WTC11 (cell line): ENCODE measurements at regions not wholly inside any gene's neighbourhood (a gene's known extent, or its start where the extent isn't known, plus 50 kb on each side); places are given as distances from the start of the nearest gene placed in this dataset.

Experiments
- ATAC-seq: fragments of 200-7000 bp; cut with Tn5 transposase; 2 replicates; pipeline ENCODE4 v1.10.0; 2021; ENCODE audit warnings: mild to moderate bottlenecking, moderate library complexity
- CTCF ChIA-PET: fragments of 300-600 bp; sonication (Branson Sonifier 250); formaldehyde crosslinking; loops from one replicate; lab custom pipeline; 2021; ENCODE audit warnings: antibody characterized with exemption; lab: Charles Lee
- POLR2A ChIA-PET: fragments of 350-600 bp; sonication (Branson Sonifier 250); formaldehyde crosslinking; loops from one replicate; lab custom pipeline; 2021; ENCODE audit warnings: antibody characterized with exemption; lab: Charles Lee
- DNase-seq: peaks from one replicate; pipeline ENCODE4 v3.0.0; 2021; ENCODE audit warnings: low spot score
- H3K27ac Mint-ChIP-seq: 2 replicates; pipeline ENCODE4 v1.8.0; 2021; ENCODE audit warnings: mixed read lengths
- H3K27me3 Mint-ChIP-seq: 2 replicates; pipeline ENCODE4 v1.8.0; 2021; ENCODE audit warnings: low read depth, mild to moderate bottlenecking, moderate library complexity, mixed read lengths
- H3K36me3 Mint-ChIP-seq: 2 replicates; pipeline ENCODE4 v1.8.0; 2021; ENCODE audit warnings: mixed read lengths
- H3K4me1 Mint-ChIP-seq: 2 replicates; pipeline ENCODE4 v1.8.0; 2022; ENCODE audit warnings: mixed read lengths
- H3K4me3 Mint-ChIP-seq: 2 replicates; pipeline ENCODE4 v1.8.0; 2021; ENCODE audit warnings: mild to moderate bottlenecking, moderate library complexity, mixed read lengths
- H3K9me3 Mint-ChIP-seq: 2 replicates; pipeline ENCODE4 v1.8.0; 2021; ENCODE audit warnings: mixed read lengths
- ARID4B ChIP-seq: sonication (generic); formaldehyde crosslinking; IDR thresholded peaks from 2 replicates; pipeline ENCODE4 v1.8.0; 2023; ENCODE audit warnings: missing genetic modification reagents, mild to moderate bottlenecking, borderline replicate concordance
- CREB1 ChIP-seq: sonication (generic); formaldehyde crosslinking; IDR thresholded peaks from 2 replicates; pipeline ENCODE4 v1.8.0; 2023; ENCODE audit warnings: mild to moderate bottlenecking, missing genetic modification reagents
- ELF4 ChIP-seq: sonication (generic); formaldehyde crosslinking; IDR thresholded peaks from 2 replicates; pipeline ENCODE4 v1.8.1; 2022; ENCODE audit warnings: low read depth, mild to moderate bottlenecking, moderate library complexity, missing genetic modification reagents
- ETV6 ChIP-seq: sonication (generic); formaldehyde crosslinking; IDR thresholded peaks from 2 replicates; pipeline ENCODE4 v1.8.1; 2022; ENCODE audit warnings: mild to moderate bottlenecking, missing genetic modification reagents
- FOXJ3 ChIP-seq: sonication (generic); formaldehyde crosslinking; IDR thresholded peaks from 2 replicates; pipeline ENCODE4 v1.9.0; 2021; ENCODE audit warnings: missing genetic modification reagents, mild to moderate bottlenecking, borderline replicate concordance
- GRHL2 ChIP-seq: fragments of 250-450 bp; sonication (Bioruptor Pico); IDR thresholded peaks from 2 replicates; pipeline ENCODE4 v1.8.0; 2022; ENCODE audit warnings: mild to moderate bottlenecking, moderate library complexity; ENCODE audit not compliant: insufficient replicate concordance, severe bottlenecking
- IRF2 ChIP-seq: sonication (generic); formaldehyde crosslinking; IDR thresholded peaks from 2 replicates; pipeline ENCODE4 v1.8.0; 2022; ENCODE audit warnings: low read depth, missing genetic modification reagents, borderline replicate concordance
- MLX ChIP-seq: sonication (generic); formaldehyde crosslinking; IDR thresholded peaks from 2 replicates; pipeline ENCODE4 v1.8.1; 2023; ENCODE audit warnings: mild to moderate bottlenecking, missing genetic modification reagents, moderate library complexity
- PRDM15 ChIP-seq: sonication (generic); formaldehyde crosslinking; IDR thresholded peaks from 2 replicates; pipeline ENCODE4 v1.8.0; 2022; ENCODE audit warnings: missing genetic modification reagents
- PREB ChIP-seq: sonication (generic); formaldehyde crosslinking; IDR thresholded peaks from 2 replicates; pipeline ENCODE4 v1.8.1; 2022; ENCODE audit warnings: mild to moderate bottlenecking, missing genetic modification reagents, moderate library complexity, borderline replicate concordance
- RORB ChIP-seq: fragments of 250-450 bp; sonication (Bioruptor Pico); IDR thresholded peaks from 2 replicates; pipeline ENCODE4 v1.9.0; 2021; ENCODE audit warnings: mild to moderate bottlenecking
- ZNF138 ChIP-seq: sonication (generic); formaldehyde crosslinking; conservative IDR thresholded peaks from 2 replicates; pipeline ENCODE4 v1.8.1; 2022; ENCODE audit warnings: mild to moderate bottlenecking, moderate library complexity, missing genetic modification reagents
- ZNF219 ChIP-seq: sonication (generic); formaldehyde crosslinking; IDR thresholded peaks from 2 replicates; pipeline ENCODE4 v1.8.0; 2023; ENCODE audit warnings: missing genetic modification reagents, mild to moderate bottlenecking, borderline replicate concordance
- ZNF317 ChIP-seq: sonication (generic); formaldehyde crosslinking; IDR thresholded peaks from 2 replicates; pipeline ENCODE4 v1.8.1; 2023; ENCODE audit warnings: low read depth, mild to moderate bottlenecking, moderate library complexity, missing genetic modification reagents, borderline replicate concordance
- ZNF416 ChIP-seq: fragments of 250-450 bp; sonication (Bioruptor Pico); IDR thresholded peaks from 2 replicates; pipeline ENCODE4 v1.9.0; 2021; ENCODE audit warnings: mild to moderate bottlenecking, inconsistent platforms

GRCh38 chr15:35695003-35695402, 149.0 kb upstream of the DPH6 start:
- ChIA-PET POLR2A (no interaction called here), CTCF (no interaction called here)
- DNase-seq: no peak
- no peaks in the 10 kb centered on the region for H3K9me3 Mint-ChIP-seq
- H3K27ac Mint-ChIP-seq: no peak overlapping the region
- no peak overlapping the region for H3K4me3 Mint-ChIP-seq
- H3K4me1 Mint-ChIP-seq: peaks cover 38% of the 10 kb centered on the region
- ATAC-seq: no peak
- H3K27me3 Mint-ChIP-seq: no peaks in the 10 kb centered on the region
- TF ChIP-seq ELF4 (CRISPR knock-in tag) (no peak), ZNF317 (CRISPR knock-in tag) (no peak), PRDM15 (CRISPR knock-in tag) (no peak)
- H3K36me3 Mint-ChIP-seq: no peaks in the 10 kb centered on the region

GRCh38 chr15:35696767-35697231, 150.8 kb upstream of the DPH6 start:
- Mint-ChIP-seq H3K27me3 (no peaks in the 10 kb centered on the region), H3K36me3 (no peaks in the 10 kb centered on the region), H3K4me3 (no peak overlapping the region), H3K9me3 (no peaks in the 10 kb centered on the region), H3K27ac (no peak overlapping the region), H3K4me1 (peaks cover 32% of the 10 kb centered on the region)
- ATAC-seq (peak; percentile 77), DNase-seq (no peak)
- TF ChIP-seq MLX (CRISPR knock-in tag) (no peak), ZNF416 (no peak), ZNF138 (CRISPR knock-in tag) (no peak), ETV6 (CRISPR knock-in tag) (no peak), GRHL2 (CRISPR knock-in tag) (no peak), RORB (CRISPR knock-in tag) (no peak), CREB1 (CRISPR knock-in tag) (no peak), ZNF219 (CRISPR knock-in tag) (no peak)
- POLR2A ChIA-PET: no interaction called here
- CTCF ChIA-PET: interaction anchor here (0.5 to 2.0 kb wide), 3 partner anchors 11 to 56 kb away, joined by 3 to 6 read pairs (median 5); no protein-coding TSS in a partner anchor

- Mint-ChIP-seq H3K27me3 (no peaks in the 10 kb centered on the region), H3K4me1 (peaks cover 32% of the 10 kb centered on the region), H3K4me3 (no peak overlapping the region), H3K27ac (peak overlapping the region; percentile 55), H3K9me3 (no peaks in the 10 kb centered on the region), H3K36me3 (no peaks in the 10 kb centered on the region)
- TF ChIP-seq IRF2 (no peak), FOXJ3 (CRISPR knock-in tag) (no peak), PREB (CRISPR knock-in tag) (no peak), ARID4B (CRISPR knock-in tag) (no peak)
- peak; percentile 60 for ATAC-seq
- CTCF ChIA-PET: interaction anchor here (1.6 to 2.0 kb wide), 2 partner anchors 11 to 54 kb away, joined by 5 to 6 read pairs; no protein-coding TSS in a partner anchor
- no peak for DNase-seq
- POLR2A ChIA-PET: interaction anchor here (0.6 kb wide), 1 partner anchor 98 kb away, joined by 4 read pairs; no protein-coding TSS in a partner anchor
These were observed 151.8 kb upstream of the DPH6 start for GRCh38 chr15:35697549-35698299.
